H1 (cell line): ENCODE measurements at regions not wholly inside any gene's neighbourhood (a gene's known extent, or its start where the extent isn't known, plus 50 kb on each side); places are given as distances from the start of the nearest gene placed in this dataset.

ENCODE experiments used
- CTCF ChIA-PET: fragments of 300-600 bp; sonication (Branson Sonifier 250); formaldehyde crosslinking; loops from one replicate; lab custom pipeline; 2021; ENCODE audit not compliant: partially characterized antibody; lab: Charles Lee
- POLR2A ChIA-PET: fragments of 300-600 bp; sonication (Branson Sonifier 250); formaldehyde crosslinking; loops from one replicate; lab custom pipeline; 2021; ENCODE audit warnings: inconsistent platforms; ENCODE audit not compliant: partially characterized antibody; lab: Charles Lee
- DNase-seq, 2 experiments: peaks; one replicate each; pipeline versions ENCODE4 v3.0.0 to v3.0.0-alpha.2; 2010 to 2022; ENCODE audit warnings: low spot score in 2 of 2, low read depth in 1 of 2, mixed read lengths in 1 of 2
- FAIRE-seq: peaks from 2 replicates; lab custom pipeline; 2011; peaks lifted over from hg19 to GRCh38; lab: Jason Lieb, UNC
- H2AFZ ChIP-seq: 2 replicates; pipeline ENCODE4 v1.8.1; 2012; ENCODE audit warnings: low read length, inconsistent platforms
- H2AK5ac ChIP-seq: 2 replicates; pipeline ENCODE4 v1.6.1; 2013; ENCODE audit warnings: low read depth, low read length
- H2BK120ac ChIP-seq: replicated peaks from 2 replicates; pipeline ENCODE3; 2013; ENCODE audit warnings: low read depth, low read length, inconsistent platforms
- H2BK12ac ChIP-seq: 2 replicates; pipeline ENCODE4 v1.6.1; 2013; ENCODE audit warnings: low read depth, low read length
- H2BK15ac ChIP-seq: 2 replicates; pipeline ENCODE4 v1.6.1; 2013; ENCODE audit warnings: low read length
- H2BK20ac ChIP-seq: 2 replicates; pipeline ENCODE4 v1.6.1; 2013; ENCODE audit warnings: low read length
- H2BK5ac ChIP-seq: 2 replicates; pipeline ENCODE4 v1.6.1; 2013; ENCODE audit warnings: low read depth, low read length
- H3K14ac ChIP-seq: 2 replicates; pipeline ENCODE4 v1.6.1; 2013; ENCODE audit warnings: inconsistent platforms; ENCODE audit not compliant: insufficient read length
- H3K18ac ChIP-seq: 2 replicates; pipeline ENCODE4 v1.6.1; 2013; ENCODE audit warnings: low read length; ENCODE audit errors: extremely low read depth
- H3K23ac ChIP-seq: 2 replicates; pipeline ENCODE4 v1.6.1; 2013; ENCODE audit warnings: inconsistent platforms; ENCODE audit not compliant: insufficient read length
- H3K23me2 ChIP-seq: 2 replicates; pipeline ENCODE4 v1.6.1; 2013; ENCODE audit warnings: low read depth, low read length
- H3K27ac ChIP-seq: 2 replicates; pipeline ENCODE4 v1.6.1; 2011; ENCODE audit warnings: low read depth, low read length, inconsistent platforms
- H3K27me3 ChIP-seq, 4 experiments: replicated peaks in 1 of 4; 1 replicate in 1 of 4; 2 replicates in 3 of 4; pipeline versions ENCODE4 v1.6.1 to v1.8.1; 2011 to 2013; ENCODE audit warnings: low read length in 3 of 4, mild to moderate bottlenecking in 3 of 4, inconsistent platforms in 2 of 4, mixed read lengths in 2 of 4, moderate library complexity in 1 of 4; ENCODE audit not compliant: control insufficient read depth in 3 of 4, insufficient read depth in 3 of 4; ENCODE audit errors: extremely low read depth in 1 of 4
- H3K36me3 ChIP-seq, 4 experiments: 2 replicates each; pipeline versions ENCODE4 v1.6.1 to v1.8.1; 2011 to 2013; ENCODE audit warnings: mild to moderate bottlenecking in 4 of 4, low read length in 3 of 4, moderate library complexity in 2 of 4, control low read depth in 1 of 4, inconsistent platforms in 1 of 4; ENCODE audit not compliant: insufficient read depth in 4 of 4, control insufficient read depth in 2 of 4
- H3K4ac ChIP-seq: replicated peaks from 2 replicates; pipeline ENCODE3; 2013; ENCODE audit warnings: low read length, low read depth, mixed read lengths, inconsistent platforms; ENCODE audit not compliant: insufficient read length
- H3K4me1 ChIP-seq, 4 experiments: replicated peaks in 1 of 4; 1 replicate in 1 of 4; 2 replicates in 3 of 4; pipeline versions ENCODE4 v1.6.1 to v1.8.1; 2011 to 2013; ENCODE audit warnings: low read length in 3 of 4, inconsistent platforms in 2 of 4, mixed read lengths in 1 of 4; ENCODE audit not compliant: insufficient read depth in 4 of 4, control insufficient read depth in 3 of 4
- H3K4me2 ChIP-seq, 2 experiments: 2 replicates each; pipeline versions ENCODE4 v1.6.1 to v1.8.1; 2011 to 2013; ENCODE audit warnings: low read depth in 2 of 2, low read length in 2 of 2, control low read depth in 1 of 2, inconsistent platforms in 1 of 2, mild to moderate bottlenecking in 1 of 2; ENCODE audit not compliant: insufficient read depth in 1 of 2
- H3K4me3 ChIP-seq, 4 experiments: fragments of 200-600, 300-600 bp in 1 of 4; sonication (generic), shearing (Covaris generic), sonication (Bioruptor Twin) in 1 of 4; 2 replicates each; pipeline versions ENCODE4 v1.5.1 to v1.8.1; 2011 to 2016; ENCODE audit warnings: low read length in 4 of 4, low read depth in 3 of 4, control low read depth in 2 of 4, inconsistent platforms in 2 of 4, mild to moderate bottlenecking in 2 of 4, mixed read lengths in 1 of 4, moderate library complexity in 1 of 4; ENCODE audit not compliant: insufficient read depth in 2 of 4; ENCODE audit errors: extremely low read depth in 1 of 4
- H3K56ac ChIP-seq: replicated peaks from 2 replicates; pipeline ENCODE3; 2013; ENCODE audit warnings: low read depth, mild to moderate bottlenecking, mixed read lengths, low read length, inconsistent platforms; ENCODE audit not compliant: insufficient read length
- H3K79me1 ChIP-seq: 2 replicates; pipeline ENCODE4 v1.6.1; 2013; ENCODE audit warnings: low read depth, low read length, control low read depth
- H3K79me2 ChIP-seq, 2 experiments: 2 replicates each; pipeline versions ENCODE4 v1.6.1 to v1.8.1; 2012 to 2013; ENCODE audit warnings: low read length in 2 of 2, mild to moderate bottlenecking in 2 of 2, inconsistent platforms in 1 of 2; ENCODE audit not compliant: insufficient read depth in 2 of 2, control insufficient read depth in 1 of 2
- H3K9ac ChIP-seq, 4 experiments: replicated peaks in 1 of 4; 1 replicate in 1 of 4; 2 replicates in 3 of 4; pipeline versions ENCODE4 v1.6.1 to v1.8.1; 2011 to 2013; ENCODE audit warnings: low read depth in 3 of 4, low read length in 3 of 4, control low read depth in 2 of 4, mild to moderate bottlenecking in 2 of 4, moderate library complexity in 2 of 4, inconsistent platforms in 1 of 4; ENCODE audit errors: extremely low read depth in 1 of 4
- H3K9me3 ChIP-seq, 2 experiments: 2 replicates each; pipeline versions ENCODE4 v1.6.1 to v1.8.1; 2012 to 2013; ENCODE audit warnings: mild to moderate bottlenecking in 2 of 2, moderate library complexity in 2 of 2, control low read depth in 1 of 2, inconsistent platforms in 1 of 2, low read depth in 1 of 2, low read length in 1 of 2, mixed read lengths in 1 of 2; ENCODE audit not compliant: insufficient read depth in 2 of 2
- H4K20me1 ChIP-seq, 2 experiments: replicated peaks in 1 of 2; 2 replicates each; pipeline versions ENCODE3 to v1.8.1; 2011 to 2013; ENCODE audit warnings: inconsistent platforms in 2 of 2, low read length in 2 of 2, mild to moderate bottlenecking in 1 of 2; ENCODE audit not compliant: insufficient read depth in 2 of 2, control insufficient read depth in 1 of 2
- H4K5ac ChIP-seq: 2 replicates; pipeline ENCODE4 v1.6.1; 2013; ENCODE audit warnings: low read length, low read depth, mixed read lengths, inconsistent platforms; ENCODE audit not compliant: insufficient read length
- H4K8ac ChIP-seq: 2 replicates; pipeline ENCODE4 v1.8.0; 2013; ENCODE audit warnings: mild to moderate bottlenecking, moderate library complexity, low read length, inconsistent platforms; ENCODE audit not compliant: insufficient read depth; ENCODE audit errors: extremely low read depth
- H4K91ac ChIP-seq: replicated peaks from 2 replicates; pipeline ENCODE3; 2013; ENCODE audit warnings: low read length, mixed read lengths, inconsistent platforms; ENCODE audit not compliant: insufficient read length
- ATF3 ChIP-seq: IDR thresholded peaks from 2 replicates; pipeline ENCODE4 v1.6.1; 2011; ENCODE audit warnings: low read depth, mild to moderate bottlenecking, low read length; ENCODE audit not compliant: insufficient read depth
- CHD2 ChIP-seq: IDR thresholded peaks from 2 replicates; pipeline ENCODE4 v1.6.1; 2012; ENCODE audit warnings: low read length, improper control_type of control experiment
- FOSL1 ChIP-seq: IDR thresholded peaks from 2 replicates; pipeline ENCODE4 v1.6.1; 2011; ENCODE audit warnings: mild to moderate bottlenecking, low read depth, low read length, moderate library complexity; ENCODE audit not compliant: insufficient read depth
- MAFK ChIP-seq: IDR thresholded peaks from 2 replicates; pipeline ENCODE4 v1.6.1; 2012; ENCODE audit warnings: low read depth, mild to moderate bottlenecking, improper control_type of control experiment, low read length
- MAX ChIP-seq: IDR thresholded peaks from 2 replicates; pipeline ENCODE4 v1.6.1; 2012; ENCODE audit warnings: inconsistent platforms
- RNF2 ChIP-seq: fragments of 200-900, 300-1000 bp; sonication (generic); IDR thresholded peaks from 2 replicates; pipeline ENCODE4 v1.7.1; 2016; ENCODE audit warnings: borderline replicate concordance, low read depth, mild to moderate bottlenecking, antibody characterized with exemption, low read length; ENCODE audit not compliant: poor library complexity, severe bottlenecking; ENCODE audit errors: missing control alignments
- SUZ12 ChIP-seq: fragments of 200-600 bp; sonication (generic); IDR thresholded peaks from 2 replicates; pipeline ENCODE4 v1.6.1; 2012; ENCODE audit warnings: mild to moderate bottlenecking, inconsistent platforms, low read length, moderate library complexity, mixed read lengths
- TAF1 ChIP-seq: IDR thresholded peaks from 2 replicates; pipeline ENCODE4 v1.6.1; 2011; ENCODE audit warnings: mild to moderate bottlenecking, low read depth, low read length
- WGBS, 2 experiments: shearing (Covaris generic) in 1 of 2; methylation state at CpG; one replicate each; pipeline versions ENCODE4 v1.1.6 to v1.1.7; 2013 to 2015; ENCODE audit warnings: low lambda C conversion rate in 2 of 2, mixed read lengths in 2 of 2, inconsistent platforms in 1 of 2, low coverage in 1 of 2, missing lambda C conversion rate in 1 of 2; ENCODE audit not compliant: insufficient replicate concordance in 2 of 2, insufficient coverage in 1 of 2, insufficient read length in 1 of 2; ENCODE audit errors: extremely low coverage in 1 of 2, missing lambda C conversion rate in 1 of 2; 5-methylcytosine and 5-hydroxymethylcytosine counted together
- TF ChIP-seq, protein P1 (sequence below), 3 experiments: IDR thresholded peaks; 1 replicate in 2 of 3; 2 replicates in 1 of 3; pipeline versions ENCODE4 v1.5.1 to v1.6.1; 2011; ENCODE audit warnings: low read length in 3 of 3, mild to moderate bottlenecking in 3 of 3, inconsistent platforms in 2 of 3, low read depth in 1 of 3, moderate library complexity in 1 of 3; ENCODE audit not compliant: insufficient read depth in 1 of 3; ENCODE audit errors: control extremely low read depth in 1 of 3

DNA sequence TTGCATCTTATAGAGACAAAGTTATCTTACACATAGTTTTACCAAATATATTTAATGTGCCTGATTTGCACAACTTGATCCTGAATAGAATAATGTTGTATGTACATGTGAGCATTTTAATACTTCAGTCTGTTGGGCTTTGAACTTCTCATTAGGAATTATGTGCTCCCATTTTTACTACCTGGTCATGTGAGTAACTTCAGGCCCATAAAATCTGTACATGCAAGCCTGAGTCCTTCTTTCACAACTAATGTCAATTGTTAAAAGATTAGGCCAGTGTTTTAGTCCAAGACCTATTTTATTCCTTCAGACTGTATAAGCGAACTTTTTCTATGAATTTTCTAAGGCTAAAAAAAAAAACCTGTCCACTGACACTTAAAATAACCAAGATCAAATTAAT, 715.4 kb downstream of the CDH8 start:
- Histone ChIP-seq H4K5ac (no peak overlapping the region), H4K20me1 (no peaks in the 10 kb centered on the region), H3K36me3 (no peaks in the 10 kb centered on the region), H2AFZ (no peak overlapping the region), H3K27ac (no peak overlapping the region), H3K18ac (no peak overlapping the region), H2BK5ac (no peak overlapping the region), H3K9me3 (no peaks in the 10 kb centered on the region), H3K56ac (no peak overlapping the region), H3K4ac (no peak overlapping the region), H3K9ac (no peak overlapping the region), H3K23me2 (no peaks in the 10 kb centered on the region), H3K4me3 (no peak overlapping the region)
- TF ChIP-seq ATF3 (no peak), FOSL1 (no peak), TAF1 (no peak), MAFK (no peak), MAX (no peak), CHD2 (no peak), RNF2 (no peak), SUZ12 (no peak)
- TF ChIP-seq, protein P1, sequence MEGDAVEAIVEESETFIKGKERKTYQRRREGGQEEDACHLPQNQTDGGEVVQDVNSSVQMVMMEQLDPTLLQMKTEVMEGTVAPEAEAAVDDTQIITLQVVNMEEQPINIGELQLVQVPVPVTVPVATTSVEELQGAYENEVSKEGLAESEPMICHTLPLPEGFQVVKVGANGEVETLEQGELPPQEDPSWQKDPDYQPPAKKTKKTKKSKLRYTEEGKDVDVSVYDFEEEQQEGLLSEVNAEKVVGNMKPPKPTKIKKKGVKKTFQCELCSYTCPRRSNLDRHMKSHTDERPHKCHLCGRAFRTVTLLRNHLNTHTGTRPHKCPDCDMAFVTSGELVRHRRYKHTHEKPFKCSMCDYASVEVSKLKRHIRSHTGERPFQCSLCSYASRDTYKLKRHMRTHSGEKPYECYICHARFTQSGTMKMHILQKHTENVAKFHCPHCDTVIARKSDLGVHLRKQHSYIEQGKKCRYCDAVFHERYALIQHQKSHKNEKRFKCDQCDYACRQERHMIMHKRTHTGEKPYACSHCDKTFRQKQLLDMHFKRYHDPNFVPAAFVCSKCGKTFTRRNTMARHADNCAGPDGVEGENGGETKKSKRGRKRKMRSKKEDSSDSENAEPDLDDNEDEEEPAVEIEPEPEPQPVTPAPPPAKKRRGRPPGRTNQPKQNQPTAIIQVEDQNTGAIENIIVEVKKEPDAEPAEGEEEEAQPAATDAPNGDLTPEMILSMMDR (IDR thresholded peaks at IDR 0.05; ENCODE audit: control extremely low read depth in 1 of 3, insufficient read depth in 1 of 3, low read depth in 1 of 3, low read length in 3 of 3), result no peak
- TF ChIP-seq, all 59 proteins: peak for 0
- ChIA-PET CTCF (no interaction called here), POLR2A (no interaction called here)
- Histone ChIP-seq H3K27me3 (no peaks in the 10 kb centered on the region), H2BK20ac (no peak overlapping the region), H3K14ac (no peak overlapping the region), H4K8ac (no peak overlapping the region), H3K4me1 (no peaks in the 10 kb centered on the region), H4K91ac (no peak overlapping the region), H3K79me2 (no peaks in the 10 kb centered on the region), H2BK15ac (no peak overlapping the region), H2BK12ac (no peak overlapping the region), H3K4me2 (no peak overlapping the region), H2BK120ac (no peak overlapping the region), H2AK5ac (no peak overlapping the region), H3K23ac (no peak overlapping the region), H3K79me1 (no peaks in the 10 kb centered on the region)
- 76% methylated on average over 1 of the region's 1 CpG; no CpG with 5 or more reads in 1 of the 2 experiments for WGBS, 2 experiments
- FAIRE-seq (no peak), DNase-seq (no peak)
